Hepatocyte (in vitro differentiated cells): ENCODE measurements at regions not wholly inside any gene's neighbourhood (a gene's known extent, or its start where the extent isn't known, plus 50 kb on each side); places are given as distances from the start of the nearest gene placed in this dataset.

Source experiments
- DNase-seq: peaks from one replicate; pipeline ENCODE4 v3.0.0-alpha.2; 2016; ENCODE audit warnings: low spot score
- H2AFZ ChIP-seq: fragments of 200-600 bp; sonication (generic); 2 replicates; pipeline ENCODE4 v1.6.0; 2016; ENCODE audit warnings: antibody characterized with exemption, mild to moderate bottlenecking
- H3K27ac ChIP-seq: fragments of 200-600 bp; sonication (generic); 2 replicates; pipeline ENCODE4 v1.5.1; 2016; ENCODE audit warnings: mild to moderate bottlenecking
- H3K27me3 ChIP-seq: fragments of 200-600 bp; sonication (generic); 2 replicates; pipeline ENCODE4 v1.6.1; 2016
- H3K36me3 ChIP-seq: fragments of 200-600 bp; sonication (generic); replicated peaks from 2 replicates; pipeline ENCODE4 v1.5.1; 2016; ENCODE audit warnings: low read depth; ENCODE audit not compliant: insufficient read depth
- H3K4me1 ChIP-seq: fragments of 200-600 bp; sonication (generic); 2 replicates; pipeline ENCODE4 v1.5.1; 2016; ENCODE audit warnings: mild to moderate bottlenecking, moderate library complexity; ENCODE audit not compliant: insufficient read depth
- H3K4me2 ChIP-seq: fragments of 200-600 bp; sonication (generic); 2 replicates; pipeline ENCODE4 v1.6.0; 2016
- H3K4me3 ChIP-seq: fragments of 200-600 bp; sonication (generic); 2 replicates; pipeline ENCODE4 v1.5.1; 2016; ENCODE audit warnings: mild to moderate bottlenecking
- H3K79me2 ChIP-seq: fragments of 200-600 bp; sonication (generic); 2 replicates; pipeline ENCODE4 v1.6.0; 2017; ENCODE audit warnings: mild to moderate bottlenecking
- H3K9me2 ChIP-seq: fragments of 200-600 bp; sonication (generic); replicated peaks from 2 replicates; pipeline ENCODE4 v1.6.0; 2017; ENCODE audit warnings: mild to moderate bottlenecking; ENCODE audit not compliant: insufficient read depth
- H3K9me3 ChIP-seq: fragments of 200-600 bp; sonication (generic); 2 replicates; pipeline ENCODE4 v1.5.1; 2016; ENCODE audit warnings: low read depth, mild to moderate bottlenecking
- H4K20me1 ChIP-seq: fragments of 200-600 bp; sonication (generic); 2 replicates; pipeline ENCODE4 v1.6.0; 2016; ENCODE audit warnings: mild to moderate bottlenecking; ENCODE audit not compliant: insufficient read depth, poor library complexity, severe bottlenecking
- CTCF ChIP-seq: fragments of 200-600 bp; sonication (generic); IDR thresholded peaks from 2 replicates; pipeline ENCODE4 v1.5.1; 2016; ENCODE audit warnings: antibody characterized with exemption, mild to moderate bottlenecking; ENCODE audit not compliant: poor library complexity
- EZH2 ChIP-seq: fragments of 200-600 bp; sonication (generic); IDR thresholded peaks from 2 replicates; pipeline ENCODE4 v1.6.1; 2016; ENCODE audit warnings: antibody characterized with exemption, mild to moderate bottlenecking, borderline replicate concordance
- EZH2phosphoT487 ChIP-seq: fragments of 200-600 bp; sonication (generic); IDR thresholded peaks from one replicate; pipeline ENCODE4 v1.6.1; 2018; ENCODE audit warnings: antibody characterized with exemption, mild to moderate bottlenecking, low read depth, moderate library complexity; ENCODE audit not compliant: unreplicated experiment, severe bottlenecking
- WGBS: methylation state at CpG from one replicate; pipeline ENCODE4 v1.1.6; 2016; ENCODE audit warnings: low lambda C conversion rate; ENCODE audit errors: missing lambda C conversion rate; 5-methylcytosine and 5-hydroxymethylcytosine counted together

DNA sequence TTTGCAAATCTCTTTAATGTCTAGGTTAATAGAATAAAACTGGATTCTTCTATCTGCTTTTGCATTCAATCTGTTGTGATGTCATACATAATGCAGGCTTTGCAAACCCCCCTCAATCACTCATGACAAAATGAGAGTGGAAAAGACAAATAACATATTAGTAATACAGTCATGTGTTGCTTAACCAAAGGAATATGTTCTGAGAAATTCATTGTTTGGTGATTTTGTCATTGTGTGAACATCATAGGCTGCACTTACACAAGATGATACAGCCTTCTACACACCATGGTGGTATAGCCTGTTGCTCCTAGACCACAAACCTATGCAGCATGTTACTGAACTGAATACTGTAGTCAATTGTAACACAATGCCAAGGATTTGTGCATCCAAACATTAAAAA lies 87.3 kb upstream of the SEC61G start:
- H3K27ac ChIP-seq = no peak overlapping the region
- no peaks in the 10 kb centered on the region for H3K9me2 ChIP-seq
- TF ChIP-seq EZH2 (no peak), CTCF (no peak)
- no peaks in the 10 kb centered on the region for H3K27me3 ChIP-seq
- no peak overlapping the region for H2AFZ ChIP-seq
- H3K9me3 ChIP-seq = no peaks in the 10 kb centered on the region
- DNase-seq = no peak
- no peak overlapping the region for H3K4me3 ChIP-seq
- peaks cover 6% of the 10 kb centered on the region for H3K4me1 ChIP-seq
- no peak overlapping the region for H3K4me2 ChIP-seq
- H3K36me3 ChIP-seq = no peaks in the 10 kb centered on the region
- H3K79me2 ChIP-seq = no peaks in the 10 kb centered on the region
- no peaks in the 10 kb centered on the region for H4K20me1 ChIP-seq

DNA sequence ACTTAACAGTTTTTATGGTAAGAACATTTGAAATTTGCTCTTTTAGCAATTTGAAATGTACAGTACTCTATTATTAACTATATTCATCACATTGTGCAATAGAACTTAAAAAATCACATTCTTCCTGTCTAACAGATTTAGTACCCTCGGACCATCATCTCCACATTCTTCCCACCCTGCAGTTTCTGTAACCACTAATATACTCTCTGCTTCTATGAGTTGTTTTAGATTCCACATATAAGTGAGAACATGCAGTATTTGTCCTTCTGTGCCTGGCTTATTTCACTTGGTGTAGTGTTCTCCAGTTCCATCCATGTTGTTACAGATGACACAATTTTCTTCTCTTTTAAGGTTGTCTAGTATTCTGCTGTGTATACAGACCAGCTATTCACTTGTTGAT lies 88.9 kb upstream of the SEC61G start:
- Histone ChIP-seq H3K79me2 (no peaks in the 10 kb centered on the region), H3K27me3 (no peaks in the 10 kb centered on the region), H3K36me3 (no peaks in the 10 kb centered on the region), H3K4me1 (no peaks in the 10 kb centered on the region), H3K4me3 (no peak overlapping the region), H3K4me2 (no peak overlapping the region), H3K9me2 (no peaks in the 10 kb centered on the region), H3K27ac (no peak overlapping the region), H4K20me1 (no peaks in the 10 kb centered on the region), H2AFZ (no peak overlapping the region), H3K9me3 (no peaks in the 10 kb centered on the region)
- WGBS = 79% methylated on average over 1 of the region's 1 CpG
- TF ChIP-seq CTCF = no peak
- TF ChIP-seq EZH2phosphoT487 = no peak
- TF ChIP-seq EZH2 = no peak
- no peak for DNase-seq

DNA sequence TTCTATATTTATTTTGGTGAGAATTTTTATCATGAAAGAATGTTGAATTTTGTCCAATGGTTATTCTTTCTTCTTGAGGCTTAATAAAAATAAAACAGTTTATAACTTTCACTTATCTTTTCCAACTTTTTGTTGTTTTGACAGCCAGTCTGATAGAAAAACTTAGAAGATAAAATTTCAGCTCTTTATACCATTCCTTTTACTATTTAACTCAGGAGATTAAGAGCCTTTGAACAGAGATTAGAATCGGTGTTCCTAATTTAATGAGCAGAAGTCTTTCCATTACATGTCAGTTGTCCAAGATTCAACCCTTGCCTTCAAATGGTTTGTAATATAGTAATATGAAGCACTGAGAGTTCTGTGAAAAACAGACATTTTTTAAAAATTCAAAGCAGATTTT lies 97.8 kb upstream of the SEC61G start:
- Histone ChIP-seq H3K9me2 (no peaks in the 10 kb centered on the region), H3K4me1 (no peaks in the 10 kb centered on the region), H3K36me3 (no peaks in the 10 kb centered on the region), H3K9me3 (no peaks in the 10 kb centered on the region), H3K79me2 (no peaks in the 10 kb centered on the region), H3K4me3 (no peak overlapping the region), H2AFZ (no peak overlapping the region), H3K4me2 (no peak overlapping the region), H3K27me3 (no peaks in the 10 kb centered on the region), H3K27ac (no peak overlapping the region), H4K20me1 (no peaks in the 10 kb centered on the region)
- TF ChIP-seq EZH2phosphoT487 = no peak
- no peak for TF ChIP-seq CTCF
- WGBS = 49% methylated on average over 1 of the region's 1 CpG
- DNase-seq = no peak

- TF ChIP-seq EZH2 (no peak), EZH2phosphoT487 (no peak), CTCF (no peak)
- Histone ChIP-seq H3K9me3 (no peaks in the 10 kb centered on the region), H3K9me2 (no peaks in the 10 kb centered on the region), H3K4me2 (no peak overlapping the region), H3K4me1 (no peaks in the 10 kb centered on the region), H3K27ac (no peak overlapping the region), H3K27me3 (peaks cover 2% of the 10 kb centered on the region), H3K36me3 (no peaks in the 10 kb centered on the region), H2AFZ (no peak overlapping the region), H3K4me3 (no peak overlapping the region), H3K79me2 (no peaks in the 10 kb centered on the region), H4K20me1 (no peaks in the 10 kb centered on the region)
- DNase-seq = no peak
- 88% methylated on average over 2 of the region's 2 CpGs for WGBS
These were observed 98.3 kb upstream of the SEC61G start for GRCh38 chr7:54857294-54857693.
